ENCODE measurements at regions not wholly inside any gene's neighbourhood (a gene's known extent, or its start where the extent isn't known, plus 50 kb on each side); places are given as distances from the start of the nearest gene placed in this dataset.

DNA sequence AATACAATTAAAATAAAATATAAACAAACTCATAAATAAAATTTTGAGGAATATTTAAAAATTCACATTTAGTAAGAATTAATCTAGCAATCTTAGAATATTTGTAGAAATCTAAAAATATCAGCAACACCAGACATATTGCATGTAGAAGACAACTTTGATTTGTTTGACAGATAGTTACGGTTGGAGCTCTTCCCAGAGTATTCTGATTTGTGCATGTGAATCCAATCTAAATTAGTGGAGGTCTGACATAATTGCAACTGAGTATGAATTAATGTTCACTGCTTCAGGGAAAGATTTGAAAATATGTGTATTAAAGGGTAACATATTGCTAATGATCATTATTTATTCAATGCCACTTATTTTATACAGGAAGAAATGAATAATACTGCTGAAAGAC is 1546.2 kb downstream of the BRINP3 start:
- ChIA-PET POLR2A (ENCODE audit: unreplicated experiment) (no interaction called here), CTCF (no interaction called here)
- Histone ChIP-seq H3K9me2 (ENCODE audit: insufficient read depth) (no peaks in the 10 kb centered on the region; the same call in 1 of the 2 replicates), H3K4me3 (no peak overlapping the region), H3F3A (ENCODE audit: insufficient read depth, low read depth) (no peaks in the 10 kb centered on the region), H3K9me3 (ENCODE audit: insufficient read depth, low read depth) (no peaks in the 10 kb centered on the region), H3K4me2 (no peak overlapping the region), H2AFZ (no peak overlapping the region), H3K36me3 (ENCODE audit: low read depth) (no peaks in the 10 kb centered on the region), H3K4me1 (replicated peaks; ENCODE audit: insufficient read depth) (no peaks in the 10 kb centered on the region), H3K79me2 (ENCODE audit: low read depth) (no peaks in the 10 kb centered on the region), H4K20me1 (ENCODE audit: insufficient read depth) (no peaks in the 10 kb centered on the region), H3K27me3 (ENCODE audit: insufficient read depth, low read depth) (no peaks in the 10 kb centered on the region), H3K27ac (no peak overlapping the region)
- TF ChIP-seq EZH2 (IDR thresholded peaks at IDR 0.05; ENCODE audit: low read depth): no peak
- no peak for TF ChIP-seq CTCF (conservative IDR thresholded peaks at IDR 0.05)
- intact Hi-C loops (cut with micrococcal nuclease; ENCODE audit: unreplicated experiment): no loop called here
- BruUV-seq (replicated peaks): no TSS peak
- no peak for DNase-seq

DNA sequence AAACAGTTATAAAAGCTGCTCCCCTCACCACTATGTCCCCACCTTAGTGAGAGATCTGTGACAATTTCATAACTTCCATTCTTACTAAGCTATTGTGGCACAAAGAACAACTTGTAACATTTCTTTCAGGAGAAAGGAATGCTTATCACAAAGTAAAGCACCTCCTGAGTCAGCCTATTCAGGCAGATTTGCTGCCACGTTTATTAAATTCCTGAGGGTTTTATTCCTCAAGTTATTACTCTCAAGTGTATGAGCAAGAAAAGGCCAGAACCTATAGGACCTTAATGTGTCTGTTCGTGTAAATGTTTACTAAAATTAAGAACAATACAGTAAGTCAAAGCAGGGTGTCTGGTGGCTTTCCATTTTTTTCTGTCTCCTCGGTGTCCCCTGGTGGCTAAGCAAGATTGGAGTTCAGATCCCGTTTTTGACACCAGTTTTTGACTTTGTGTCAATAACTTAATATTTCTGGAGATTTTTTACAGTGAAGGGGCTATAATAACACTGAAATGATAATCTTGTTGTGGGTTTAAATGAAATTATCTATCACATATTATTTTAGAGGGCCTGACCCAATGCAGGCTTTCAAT is 1539.6 kb downstream of the BRINP3 start:
- no peak overlapping the region for H3K4me2 ChIP-seq
- no peaks in the 10 kb centered on the region for H3K36me3 ChIP-seq (ENCODE audit: low read depth)
- no peak for DNase-seq
- POLR2A ChIA-PET (ENCODE audit: unreplicated experiment): no interaction called here
- intact Hi-C loops (cut with micrococcal nuclease; ENCODE audit: unreplicated experiment): no loop called here
- no peaks in the 10 kb centered on the region for H3K4me1 ChIP-seq (replicated peaks; ENCODE audit: insufficient read depth)
- no peak overlapping the region for H3K4me3 ChIP-seq
- no TSS peak for BruUV-seq (replicated peaks)
- no peaks in the 10 kb centered on the region for H3K27me3 ChIP-seq (ENCODE audit: insufficient read depth, low read depth)
- H2AFZ ChIP-seq: peak overlapping the region; percentile 64
- no peaks in the 10 kb centered on the region for H3K79me2 ChIP-seq (ENCODE audit: low read depth)
- H4K20me1 ChIP-seq (ENCODE audit: insufficient read depth): no peaks in the 10 kb centered on the region
- CTCF ChIA-PET: interaction anchor here (0.7 kb wide), 1 partner anchor 1609 kb away, joined by 3 read pairs; no protein-coding TSS in a partner anchor
- no peak overlapping the region for H3K27ac ChIP-seq
- H3K9me2 ChIP-seq (ENCODE audit: insufficient read depth): no peaks in the 10 kb centered on the region
- H3F3A ChIP-seq (ENCODE audit: insufficient read depth, low read depth): no peaks in the 10 kb centered on the region
- TF ChIP-seq CTCF (conservative IDR thresholded peaks at IDR 0.05) (no peak), EZH2 (IDR thresholded peaks at IDR 0.05; ENCODE audit: low read depth) (no peak)
- H3K9me3 ChIP-seq (ENCODE audit: insufficient read depth, low read depth): no peaks in the 10 kb centered on the region

DNA sequence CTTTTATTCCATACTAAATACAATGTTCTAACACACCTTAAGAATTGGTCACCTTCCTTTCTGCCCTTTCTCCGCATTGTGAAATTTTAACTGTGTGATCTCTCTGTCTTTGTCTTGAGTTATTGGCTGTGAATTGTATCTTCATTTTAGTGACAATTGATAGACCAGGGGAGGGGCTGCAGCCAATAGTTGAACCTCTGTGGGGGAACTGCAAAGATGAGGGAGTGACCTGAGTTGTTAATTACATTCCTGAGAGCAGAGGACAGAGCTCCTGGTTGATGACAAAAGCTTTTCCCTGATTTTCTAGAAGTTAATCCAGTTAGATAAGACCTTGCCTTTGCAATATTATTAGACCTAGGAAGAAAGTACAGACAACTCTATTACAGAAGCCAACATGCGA is 1535.7 kb downstream of the BRINP3 start:
- ChIA-PET POLR2A (ENCODE audit: unreplicated experiment) (no interaction called here), CTCF (no interaction called here)
- no TSS peak for BruUV-seq (replicated peaks)

More for the DNA sequence above, 1535.7 kb downstream of the BRINP3 start:
- no peaks in the 10 kb centered on the region for H3K27me3 ChIP-seq (ENCODE audit: insufficient read depth, low read depth)
- H3K9me3 ChIP-seq (ENCODE audit: insufficient read depth, low read depth): no peaks in the 10 kb centered on the region
- H4K20me1 ChIP-seq (ENCODE audit: insufficient read depth): no peaks in the 10 kb centered on the region
- no peaks in the 10 kb centered on the region for H3K4me1 ChIP-seq (replicated peaks; ENCODE audit: insufficient read depth)
- H2AFZ ChIP-seq: no peak overlapping the region
- H3K79me2 ChIP-seq (ENCODE audit: low read depth): no peaks in the 10 kb centered on the region
- H3K4me2 ChIP-seq: no peak overlapping the region
- intact Hi-C loops (cut with micrococcal nuclease; ENCODE audit: unreplicated experiment): loop anchor here (1.0 kb wide), 1 partner anchor 15 kb away; no protein-coding TSS in a partner anchor
- DNase-seq: no peak
- H3K4me3 ChIP-seq: no peak overlapping the region
- no peak for TF ChIP-seq EZH2 (IDR thresholded peaks at IDR 0.05; ENCODE audit: low read depth)
- no peak for TF ChIP-seq CTCF (conservative IDR thresholded peaks at IDR 0.05)
- no peaks in the 10 kb centered on the region for H3K36me3 ChIP-seq (ENCODE audit: low read depth)
- no peaks in the 10 kb centered on the region for H3K9me2 ChIP-seq (ENCODE audit: insufficient read depth)
- H3F3A ChIP-seq (ENCODE audit: insufficient read depth, low read depth): no peaks in the 10 kb centered on the region
- no peak overlapping the region for H3K27ac ChIP-seq

Data from PC-9 (cell line).